Caki2 (cell line): ENCODE measurements at regions not wholly inside any gene's neighbourhood (a gene's known extent, or its start where the extent isn't known, plus 50 kb on each side); places are given as distances from the start of the nearest gene placed in this dataset.
"Not testable (repeated sequence)": the region's sequence is repeated elsewhere in the genome, so short reads cannot be mapped to it uniquely, and the experiment has no call there.

Experiments
- DNase-seq: peaks from one replicate; pipeline ENCODE4 v3.0.0-alpha.2; 2015; ENCODE audit warnings: low read depth
- in situ Hi-C: cut with HindIII; loops from 2 replicates; pipeline ENCODE4 v1.10.0; 2016; ENCODE audit warnings: low sequenced_read_pairs, low pct_unique_long_range_greater_than_20kb, mixed read lengths

GRCh38 chr1:5125208-5125607 is 470.8 kb downstream of the AJAP1 start:
- DNase-seq, result no peak
- in situ Hi-C loops, result no loop called here

GRCh38 chr1:5120559-5120958 is 466.1 kb downstream of the AJAP1 start:
- in situ Hi-C loops, result no loop called here
- no peak for DNase-seq

- DNase-seq, result no peak
- in situ Hi-C loops, result no loop called here
Measured at GRCh38 chr1:5119366-5120234, 465.2 kb downstream of the AJAP1 start.

GRCh38 chr1:5118771-5119170 is 464.4 kb downstream of the AJAP1 start:
- in situ Hi-C loops, DNase-seq: not testable (repeated sequence)

- in situ Hi-C loops, DNase-seq: not testable (repeated sequence)
Measured at GRCh38 chr1:5118292-5118691, 463.9 kb downstream of the AJAP1 start.

GRCh38 chr1:5111581-5111980 is 457.2 kb downstream of the AJAP1 start:
- DNase-seq, result no peak

GRCh38 chr1:5110508-5110907 is 456.1 kb downstream of the AJAP1 start:
- in situ Hi-C loops, result no loop called here

More at GRCh38 chr1:5111581-5111980, 457.2 kb downstream of the AJAP1 start:
- in situ Hi-C loops, result no loop called here

GRCh38 chr1:5109633-5110032 is 455.2 kb downstream of the AJAP1 start:
- in situ Hi-C loops, result no loop called here
- DNase-seq, result no peak

More at GRCh38 chr1:5110508-5110907, 456.1 kb downstream of the AJAP1 start:
- DNase-seq, result no peak

GRCh38 chr1:5108740-5109139 is 454.3 kb downstream of the AJAP1 start:
- in situ Hi-C loops, result no loop called here
- no peak for DNase-seq

- no peak for DNase-seq
- in situ Hi-C loops, result no loop called here
Measured at GRCh38 chr1:5105744-5106143, 451.3 kb downstream of the AJAP1 start.

- DNase-seq, result no peak
- in situ Hi-C loops, result no loop called here
Measured at GRCh38 chr1:5099558-5099957, 445.1 kb downstream of the AJAP1 start.

- in situ Hi-C loops, result no loop called here
- no peak for DNase-seq
Measured at GRCh38 chr1:5098981-5099385, 444.6 kb downstream of the AJAP1 start.

GRCh38 chr1:5093042-5093441 is 438.6 kb downstream of the AJAP1 start:
- in situ Hi-C loops, result no loop called here
- no peak for DNase-seq

GRCh38 chr1:5084676-5085075 is 430.3 kb downstream of the AJAP1 start:
- no peak for DNase-seq
- in situ Hi-C loops, result no loop called here

- DNase-seq, result no peak
- in situ Hi-C loops, result no loop called here
Measured at GRCh38 chr1:5067246-5067645, 412.8 kb downstream of the AJAP1 start.

- DNase-seq, result no peak
- in situ Hi-C loops, result no loop called here
Measured at GRCh38 chr1:5053744-5054143, 399.3 kb downstream of the AJAP1 start.

GRCh38 chr1:5029136-5029535 is 374.7 kb downstream of the AJAP1 start:
- in situ Hi-C loops, result no loop called here
- DNase-seq, result no peak

GRCh38 chr1:5012249-5012648 is 357.8 kb downstream of the AJAP1 start:
- no peak for DNase-seq
- in situ Hi-C loops, result no loop called here

- in situ Hi-C loops, result no loop called here
- no peak for DNase-seq
Measured at GRCh38 chr1:5010656-5011055, 356.2 kb downstream of the AJAP1 start.

GRCh38 chr1:5010236-5010635 is 355.8 kb downstream of the AJAP1 start:
- DNase-seq, result no peak
- in situ Hi-C loops, result no loop called here
